Dermis microvascular lymphatic vessel endothelial cell (primary cell): ENCODE measurements at regions not wholly inside any gene's neighbourhood (a gene's known extent, or its start where the extent isn't known, plus 50 kb on each side); places are given as distances from the start of the nearest gene placed in this dataset.

Experiments used
- DNase-seq, 2 donors: peaks; one replicate each; pipeline versions ENCODE4 v3.0.0 to v3.0.0-alpha.2; 2010; ENCODE audit warnings: low read depth in 2 of 2

- DNase-seq = no peak
Observed at GRCh38 chr7:67990003-67990402, 993.4 kb downstream of the TYW1 start.

- DNase-seq = no peak
Observed at GRCh38 chr7:67990716-67991115, 994.1 kb downstream of the TYW1 start.

- DNase-seq = no peak
Observed at GRCh38 chr7:67992287-67992686, 995.7 kb downstream of the TYW1 start.

GRCh38 chr7:68005992-68006391 lies 1009.4 kb downstream of the TYW1 start:
- no peak for DNase-seq

- DNase-seq = no peak
Observed at GRCh38 chr7:68006619-68007018, 1010.0 kb downstream of the TYW1 start.

GRCh38 chr7:68009716-68010115 lies 1013.1 kb downstream of the TYW1 start:
- no peak for DNase-seq

GRCh38 chr7:68014031-68014736 lies 1017.6 kb downstream of the TYW1 start:
- DNase-seq = no peak

- DNase-seq = no peak
Observed at GRCh38 chr7:68015122-68015977, 1018.7 kb downstream of the TYW1 start.

GRCh38 chr7:68015978-68016532 lies 1019.4 kb downstream of the TYW1 start:
- DNase-seq = no peak

GRCh38 chr7:68020102-68020501 lies 1023.5 kb downstream of the TYW1 start:
- DNase-seq = no peak

GRCh38 chr7:68025369-68025768 lies 1028.7 kb downstream of the TYW1 start:
- DNase-seq = no peak

- no peak for DNase-seq
Observed at GRCh38 chr7:68030530-68030929, 1033.9 kb downstream of the TYW1 start.

- DNase-seq = no peak
Observed at GRCh38 chr7:68031180-68031943, 1034.7 kb downstream of the TYW1 start.

GRCh38 chr7:68038621-68039314 lies 1042.1 kb downstream of the TYW1 start:
- no peak for DNase-seq

- DNase-seq = no peak
Observed at GRCh38 chr7:68041554-68041953, 1044.9 kb downstream of the TYW1 start.

GRCh38 chr7:68043546-68043945 lies 1046.9 kb downstream of the TYW1 start:
- no peak for DNase-seq

GRCh38 chr7:68050627-68051026 lies 1054.0 kb downstream of the TYW1 start:
- DNase-seq = no peak

GRCh38 chr7:68058014-68058413 lies 1061.4 kb downstream of the TYW1 start:
- no peak for DNase-seq

GRCh38 chr7:68063171-68063570 lies 1066.5 kb downstream of the TYW1 start:
- no peak for DNase-seq

- DNase-seq = no peak
Observed at GRCh38 chr7:68065581-68065980, 1068.9 kb downstream of the TYW1 start.

GRCh38 chr7:68067845-68068244 lies 1071.2 kb downstream of the TYW1 start:
- DNase-seq = no peak
